DMS114 treated with DMSO at 0.1 percent for 48 hours (cell line): ENCODE measurements at regions not wholly inside any gene's neighbourhood (a gene's known extent, or its start where the extent isn't known, plus 50 kb on each side); places are given as distances from the start of the nearest gene placed in this dataset.

Source experiments
- DNase-seq: peaks from one replicate; lab custom pipeline; 2025; ENCODE audit not compliant: unreplicated experiment; lab: John Stamatoyannopoulos, UW

DNA sequence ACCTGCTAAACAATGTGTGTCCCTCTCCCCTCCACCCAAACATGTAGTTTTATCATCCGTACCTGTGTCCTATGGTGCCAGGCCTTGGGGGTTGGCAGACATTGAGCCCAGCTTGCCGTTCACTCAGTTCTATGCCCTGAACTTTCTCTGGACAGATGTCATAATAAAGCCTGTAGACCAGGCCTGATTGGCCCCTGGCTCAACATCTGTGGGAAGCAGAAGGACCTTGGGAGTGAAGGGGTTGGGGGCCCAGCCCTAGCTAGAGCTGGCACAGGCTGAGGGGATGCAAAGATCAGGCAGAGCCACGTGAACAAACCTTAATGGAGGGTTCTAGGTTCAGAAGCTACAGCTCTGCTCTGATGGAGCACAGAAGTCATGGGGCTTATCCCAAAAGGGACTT, 600.6 kb downstream of the BUD13 start:
- no peak for DNase-seq

DNA sequence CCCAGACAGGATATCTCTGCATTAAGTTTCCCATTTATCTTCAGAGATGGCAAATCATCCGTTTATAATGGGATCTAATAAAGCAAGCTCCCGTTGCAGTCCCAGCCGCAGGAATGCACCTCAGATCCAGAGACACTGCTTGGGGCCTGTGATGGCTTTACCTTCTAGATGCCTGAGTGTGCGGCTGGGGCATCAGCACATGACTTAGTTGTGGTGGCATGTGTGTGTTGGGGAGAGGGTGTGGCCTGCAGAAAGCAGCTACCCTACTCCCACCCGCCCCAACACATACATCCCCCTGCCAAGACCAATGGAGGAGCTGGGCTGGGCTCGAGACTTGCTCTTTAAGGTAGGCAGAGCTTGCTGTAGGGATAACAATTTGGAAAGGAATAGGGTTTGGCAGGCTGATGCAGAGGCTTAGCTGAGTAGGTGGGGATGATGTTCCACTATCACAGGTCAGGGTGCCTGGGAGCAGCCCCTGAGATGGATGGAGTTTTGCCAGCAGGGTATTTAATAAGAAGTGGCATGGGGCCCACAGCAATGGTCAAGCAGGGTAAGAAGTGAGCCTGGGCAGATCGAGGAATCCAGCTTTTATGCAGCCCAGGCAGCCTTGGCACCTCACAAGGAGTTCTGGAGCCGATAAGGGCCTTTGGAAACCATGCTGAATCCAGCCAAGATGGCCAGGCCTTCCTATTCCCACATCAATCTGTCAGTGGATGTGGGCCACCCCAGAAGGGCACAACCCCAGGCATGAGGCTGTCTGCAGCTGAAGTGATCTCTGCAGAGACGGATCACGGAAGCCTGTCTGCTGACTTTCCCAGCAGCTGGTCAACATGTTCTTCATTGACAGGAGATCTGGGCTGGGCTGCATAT, 601.3 kb downstream of the BUD13 start:
- DNase-seq: no peak

DNA sequence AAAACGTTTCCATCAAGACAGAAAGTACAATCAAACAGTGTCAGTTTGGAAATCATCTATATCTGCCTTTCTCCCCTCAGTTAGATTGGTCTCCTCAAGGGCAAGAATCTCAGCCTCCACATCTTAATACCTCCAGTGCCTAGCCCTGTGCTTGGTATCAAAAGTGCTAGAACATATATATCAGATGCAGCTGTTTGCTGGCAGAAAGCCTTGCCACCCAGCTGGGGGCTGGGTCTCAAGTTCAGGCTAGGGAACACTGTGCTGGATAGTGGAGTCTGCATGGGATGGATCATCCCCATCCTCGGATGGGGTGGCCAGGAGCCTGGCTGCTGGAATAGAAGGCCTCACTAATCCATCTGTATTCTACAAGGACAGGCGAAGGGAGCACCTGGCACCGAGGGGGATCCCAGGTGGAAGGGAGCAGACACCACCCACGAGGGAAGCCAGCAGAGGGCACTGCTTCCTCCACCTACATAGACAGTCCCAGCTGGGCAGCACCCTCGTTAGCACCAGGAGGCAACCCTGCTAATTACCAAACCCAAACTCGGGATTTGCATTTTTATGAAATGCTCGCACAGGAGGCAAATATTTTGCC, 602.2 kb downstream of the BUD13 start:
- no peak for DNase-seq

DNA sequence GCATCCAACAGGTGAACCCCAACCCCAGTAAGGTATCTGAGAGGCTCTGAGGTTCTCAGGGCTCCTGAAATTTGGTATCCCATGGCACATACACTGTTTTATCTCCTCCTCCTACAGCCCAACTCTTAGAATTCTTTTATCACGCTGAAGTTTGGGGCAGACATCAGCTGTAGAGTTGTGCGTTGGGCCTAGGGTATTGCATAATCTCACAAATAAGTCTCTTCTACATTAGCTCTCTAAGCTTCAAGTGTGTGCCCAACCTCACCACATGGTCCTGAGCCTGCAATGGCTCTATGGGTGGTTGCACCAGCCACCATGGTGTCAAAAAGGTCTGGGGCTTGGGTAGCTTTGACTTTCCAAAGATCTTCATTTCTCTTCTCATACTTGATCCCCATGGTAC, 603.0 kb downstream of the BUD13 start:
- no peak for DNase-seq

DNA sequence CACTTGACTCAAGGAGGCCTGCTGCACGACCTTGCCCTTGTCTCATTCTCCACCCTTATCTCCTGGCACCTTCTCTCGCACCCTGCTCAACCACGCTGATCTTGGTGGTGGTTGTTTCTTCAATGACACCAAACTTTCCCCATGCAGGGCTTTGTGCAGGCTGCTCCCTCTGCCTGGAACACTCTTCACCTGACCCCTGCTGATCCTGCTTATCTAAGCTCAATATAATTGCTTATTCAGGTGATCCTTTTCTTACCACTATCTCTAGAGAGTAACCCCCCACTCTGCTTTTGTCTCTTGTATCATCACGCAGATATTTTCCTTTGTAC, 604.4 kb downstream of the BUD13 start:
- no peak for DNase-seq

GRCh38 chr11:116167706-116168458, 604.9 kb downstream of the BUD13 start:
- no peak for DNase-seq

DNA sequence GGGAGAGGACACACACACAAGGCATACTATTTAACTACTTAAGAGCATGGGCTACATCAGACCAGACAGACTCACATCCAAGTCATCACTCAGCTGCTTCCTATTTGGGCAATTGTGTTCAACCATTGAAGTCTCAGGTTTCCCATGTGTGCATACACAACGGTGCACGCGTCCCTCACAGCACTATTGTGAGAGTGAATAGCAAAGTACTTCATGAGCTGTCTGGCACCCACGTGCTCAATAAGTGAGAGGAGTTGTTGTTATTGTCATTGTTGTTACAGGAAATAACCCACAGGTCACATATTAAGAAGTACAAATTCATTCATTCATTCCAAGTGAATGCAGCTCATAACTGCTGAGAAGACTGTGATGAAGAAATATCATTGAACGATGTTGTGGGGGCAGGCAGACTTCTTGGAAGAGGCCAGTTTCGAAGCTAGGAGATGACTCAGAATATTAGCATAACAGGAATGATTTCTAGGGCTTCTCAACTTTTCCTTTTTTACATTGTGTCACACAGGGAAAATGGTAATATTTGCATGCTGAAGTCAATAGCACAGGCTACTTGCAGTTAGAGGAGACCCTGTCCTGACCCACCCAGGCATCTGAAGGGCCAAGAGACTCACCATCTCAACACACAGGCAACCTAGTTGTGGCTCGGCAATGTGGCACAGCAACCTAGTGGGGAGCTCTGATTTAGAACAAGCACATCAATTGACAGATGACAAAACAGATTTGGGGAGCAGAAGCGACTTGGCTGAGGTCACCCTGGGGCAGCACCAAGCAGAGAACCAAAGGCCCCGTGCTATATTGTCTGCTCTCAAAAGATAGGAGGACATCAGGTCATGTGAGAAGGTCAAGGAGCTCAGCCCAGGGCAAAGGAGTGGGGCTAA, 606.0 kb downstream of the BUD13 start:
- no peak for DNase-seq

DNA sequence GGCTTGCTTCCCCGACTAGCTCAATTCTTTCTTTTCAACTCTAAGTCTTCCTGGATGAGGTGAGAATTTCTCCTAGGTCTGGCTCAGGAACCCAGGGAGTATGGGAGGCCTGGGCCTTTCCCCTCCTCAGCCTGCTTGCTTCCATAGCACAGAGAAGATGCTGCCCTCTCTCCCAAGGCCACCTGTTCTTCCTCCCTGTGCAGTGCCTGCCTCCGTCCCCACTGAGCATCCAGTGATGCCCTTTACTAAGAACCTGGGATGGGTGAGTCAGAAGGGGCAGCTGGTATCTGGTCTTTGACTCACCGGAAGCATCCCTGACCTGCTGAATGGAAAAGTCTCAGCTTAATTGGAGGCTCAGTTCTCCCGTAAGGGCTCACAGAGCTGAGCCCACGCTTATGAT, 607.9 kb downstream of the BUD13 start:
- DNase-seq: no peak

DNA sequence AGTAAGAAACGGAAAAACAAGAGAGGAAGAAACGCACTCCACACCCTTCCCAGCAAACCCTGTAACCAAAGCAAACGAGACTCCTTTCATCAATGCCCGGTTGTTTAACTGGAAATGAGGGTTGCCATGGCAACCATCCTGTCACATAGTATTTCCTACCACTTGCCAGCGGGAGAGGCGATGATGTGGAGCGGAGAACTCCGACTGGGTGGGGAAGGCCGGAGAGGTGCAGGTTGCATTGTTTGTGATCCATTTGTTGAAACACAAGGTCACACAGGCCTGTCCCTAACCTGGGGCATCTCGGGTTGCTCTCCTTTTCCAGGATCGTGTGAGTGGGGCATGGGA, 609.9 kb downstream of the BUD13 start:
- DNase-seq: no peak

- DNase-seq: no peak
Measured at GRCh38 chr11:116162086-116162885, 610.5 kb downstream of the BUD13 start.

GRCh38 chr11:116148645-116149044, 624.1 kb downstream of the BUD13 start:
- DNase-seq: no peak

DNA sequence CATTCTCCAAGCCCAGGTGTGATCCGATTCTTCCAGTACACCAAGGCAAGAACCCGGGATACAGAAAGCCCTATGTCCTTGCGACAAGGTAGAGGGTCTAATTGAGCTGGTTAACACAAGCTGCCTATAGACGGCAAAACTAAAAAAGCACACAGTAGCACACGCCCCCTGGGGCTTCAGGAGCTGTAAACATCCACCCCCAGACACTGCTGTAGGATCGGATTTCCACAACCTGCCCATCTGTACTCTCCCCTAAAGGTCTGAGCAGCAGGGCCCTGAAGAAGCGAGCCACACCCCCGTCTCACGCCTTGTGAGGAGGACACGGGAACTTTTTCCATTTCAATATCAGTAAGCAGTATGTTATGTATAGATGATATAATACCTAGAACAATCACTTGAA, 624.7 kb downstream of the BUD13 start:
- no peak for DNase-seq

DNA sequence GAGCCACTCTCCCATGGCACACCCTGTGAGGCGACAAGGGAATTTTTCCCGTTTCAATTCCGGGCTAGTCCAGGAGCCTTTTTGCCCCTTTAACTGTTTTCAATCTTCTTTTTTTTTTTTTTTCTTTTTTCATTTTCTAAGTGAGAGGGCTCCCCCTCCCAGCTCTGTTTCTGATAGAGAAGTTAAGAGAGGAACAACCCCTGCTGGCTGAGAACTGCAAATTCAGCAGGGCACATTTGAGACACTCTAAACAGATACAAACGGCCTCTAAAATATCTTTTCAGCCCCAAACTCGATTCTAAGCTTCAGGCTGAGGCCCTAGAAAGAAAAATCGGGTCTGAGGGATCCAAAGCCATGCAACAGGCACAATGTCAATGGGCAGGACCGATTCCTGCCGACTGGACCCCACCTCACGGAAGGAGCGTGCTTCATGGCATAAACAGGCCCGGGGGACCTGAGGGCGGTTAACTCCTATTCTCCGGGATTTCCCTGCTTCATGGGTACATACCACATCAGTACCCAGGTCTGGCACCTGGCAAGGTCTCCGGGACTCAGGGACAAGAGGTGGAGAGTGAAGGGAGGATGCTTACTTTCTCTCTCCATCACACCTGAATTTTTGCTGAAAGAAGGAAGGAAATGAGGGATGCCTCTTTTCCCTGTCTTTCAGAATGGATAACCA, 627.5 kb downstream of the BUD13 start:
- DNase-seq: no peak

DNA sequence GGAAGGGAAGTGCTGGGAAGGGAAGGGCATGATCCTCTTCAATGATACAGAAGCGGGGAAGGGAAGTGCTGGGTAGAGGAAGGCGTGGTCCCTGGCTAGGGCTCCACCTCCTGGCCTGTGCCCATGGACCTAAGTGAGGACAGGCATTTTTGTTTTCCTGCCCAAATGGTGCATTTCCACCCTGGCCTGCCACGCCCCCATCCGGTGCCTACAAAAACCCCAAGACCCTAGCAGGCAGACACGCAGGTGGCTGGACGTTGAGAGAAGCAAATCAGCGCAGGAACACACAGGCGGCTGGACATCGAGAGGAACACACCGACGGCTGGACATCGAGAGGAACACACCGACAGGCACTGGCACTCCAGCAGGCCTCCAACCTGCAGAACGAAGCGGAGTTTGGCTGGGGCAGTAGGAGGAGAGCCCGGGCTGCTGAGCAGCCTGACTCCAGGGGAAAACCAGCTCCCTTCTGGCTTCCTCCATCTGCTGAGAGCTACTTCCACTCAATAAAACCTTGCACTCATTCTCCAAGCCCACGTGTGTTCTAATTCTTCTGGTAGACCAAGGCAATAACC, 628.3 kb downstream of the BUD13 start:
- no peak for DNase-seq

- DNase-seq: no peak
Measured at GRCh38 chr11:116138280-116138679, 634.1 kb upstream of the CADM1 start.

- no peak for DNase-seq
Measured at GRCh38 chr11:116137753-116138152, 633.5 kb upstream of the CADM1 start.

- no peak for DNase-seq
Measured at GRCh38 chr11:116136987-116137674, 632.9 kb upstream of the CADM1 start.

DNA sequence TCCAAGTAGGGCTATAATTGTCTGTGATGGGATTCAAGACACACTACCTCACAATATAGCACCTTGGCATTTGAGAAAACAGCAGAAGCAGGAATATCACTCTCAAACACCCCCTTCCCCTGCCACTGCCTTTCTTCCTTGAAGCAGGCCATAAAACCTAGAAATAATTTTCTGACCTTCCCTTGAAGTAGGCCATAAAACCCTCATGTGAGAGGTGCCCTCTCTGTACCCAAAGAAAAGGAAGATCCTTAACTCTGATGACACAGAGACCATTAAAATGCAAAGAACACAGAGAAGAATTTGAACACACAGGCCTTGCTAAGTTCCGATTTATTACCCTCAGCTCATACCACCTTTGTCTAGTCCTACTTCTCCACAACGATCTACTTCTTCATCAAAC, 631.7 kb upstream of the CADM1 start:
- no peak for DNase-seq

DNA sequence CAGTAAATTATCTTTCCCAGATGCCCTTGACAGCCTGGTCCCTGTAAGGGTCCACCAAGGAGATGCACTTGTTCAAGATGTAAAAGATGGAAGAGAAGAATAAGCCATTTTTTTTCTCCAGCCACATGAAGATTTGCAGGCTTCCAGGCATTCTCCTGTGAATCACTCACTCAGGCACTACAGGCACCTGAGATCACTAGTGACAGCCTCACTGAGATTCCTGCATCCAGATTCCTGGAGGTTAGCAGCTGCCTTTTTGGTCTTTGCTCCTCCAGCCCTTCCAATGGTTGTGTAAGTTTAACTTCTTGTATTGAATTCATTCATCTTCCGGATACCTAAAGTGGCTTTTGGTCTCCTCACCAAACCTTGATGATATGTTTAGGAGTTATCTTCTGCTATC, 630.2 kb upstream of the CADM1 start:
- no peak for DNase-seq
